Hepatocyte (in vitro differentiated cells): ENCODE measurements at regions not wholly inside any gene's neighbourhood (a gene's known extent, or its start where the extent isn't known, plus 50 kb on each side); places are given as distances from the start of the nearest gene placed in this dataset.

ENCODE experiments used
- DNase-seq: peaks from one replicate; pipeline ENCODE4 v3.0.0-alpha.2; 2016; ENCODE audit warnings: low spot score
- H2AFZ ChIP-seq: fragments of 200-600 bp; sonication (generic); 2 replicates; pipeline ENCODE4 v1.6.0; 2016; ENCODE audit warnings: antibody characterized with exemption, mild to moderate bottlenecking
- H3K27ac ChIP-seq: fragments of 200-600 bp; sonication (generic); 2 replicates; pipeline ENCODE4 v1.5.1; 2016; ENCODE audit warnings: mild to moderate bottlenecking
- H3K27me3 ChIP-seq: fragments of 200-600 bp; sonication (generic); 2 replicates; pipeline ENCODE4 v1.6.1; 2016
- H3K36me3 ChIP-seq: fragments of 200-600 bp; sonication (generic); replicated peaks from 2 replicates; pipeline ENCODE4 v1.5.1; 2016; ENCODE audit warnings: low read depth; ENCODE audit not compliant: insufficient read depth
- H3K4me1 ChIP-seq: fragments of 200-600 bp; sonication (generic); 2 replicates; pipeline ENCODE4 v1.5.1; 2016; ENCODE audit warnings: mild to moderate bottlenecking, moderate library complexity; ENCODE audit not compliant: insufficient read depth
- H3K4me2 ChIP-seq: fragments of 200-600 bp; sonication (generic); 2 replicates; pipeline ENCODE4 v1.6.0; 2016
- H3K4me3 ChIP-seq: fragments of 200-600 bp; sonication (generic); 2 replicates; pipeline ENCODE4 v1.5.1; 2016; ENCODE audit warnings: mild to moderate bottlenecking
- H3K79me2 ChIP-seq: fragments of 200-600 bp; sonication (generic); 2 replicates; pipeline ENCODE4 v1.6.0; 2017; ENCODE audit warnings: mild to moderate bottlenecking
- H3K9me2 ChIP-seq: fragments of 200-600 bp; sonication (generic); replicated peaks from 2 replicates; pipeline ENCODE4 v1.6.0; 2017; ENCODE audit warnings: mild to moderate bottlenecking; ENCODE audit not compliant: insufficient read depth
- H3K9me3 ChIP-seq: fragments of 200-600 bp; sonication (generic); 2 replicates; pipeline ENCODE4 v1.5.1; 2016; ENCODE audit warnings: low read depth, mild to moderate bottlenecking
- H4K20me1 ChIP-seq: fragments of 200-600 bp; sonication (generic); 2 replicates; pipeline ENCODE4 v1.6.0; 2016; ENCODE audit warnings: mild to moderate bottlenecking; ENCODE audit not compliant: insufficient read depth, poor library complexity, severe bottlenecking
- EZH2 ChIP-seq: fragments of 200-600 bp; sonication (generic); IDR thresholded peaks from 2 replicates; pipeline ENCODE4 v1.6.1; 2016; ENCODE audit warnings: antibody characterized with exemption, mild to moderate bottlenecking, borderline replicate concordance
- EZH2phosphoT487 ChIP-seq: fragments of 200-600 bp; sonication (generic); IDR thresholded peaks from one replicate; pipeline ENCODE4 v1.6.1; 2018; ENCODE audit warnings: antibody characterized with exemption, mild to moderate bottlenecking, low read depth, moderate library complexity; ENCODE audit not compliant: unreplicated experiment, severe bottlenecking
- WGBS: methylation state at CpG from one replicate; pipeline ENCODE4 v1.1.6; 2016; ENCODE audit warnings: low lambda C conversion rate; ENCODE audit errors: missing lambda C conversion rate; 5-methylcytosine and 5-hydroxymethylcytosine counted together
- TF ChIP-seq, protein P1 (sequence below): fragments of 200-600 bp; sonication (generic); IDR thresholded peaks from 2 replicates; pipeline ENCODE4 v1.5.1; 2016; ENCODE audit warnings: antibody characterized with exemption, mild to moderate bottlenecking; ENCODE audit not compliant: poor library complexity

DNA sequence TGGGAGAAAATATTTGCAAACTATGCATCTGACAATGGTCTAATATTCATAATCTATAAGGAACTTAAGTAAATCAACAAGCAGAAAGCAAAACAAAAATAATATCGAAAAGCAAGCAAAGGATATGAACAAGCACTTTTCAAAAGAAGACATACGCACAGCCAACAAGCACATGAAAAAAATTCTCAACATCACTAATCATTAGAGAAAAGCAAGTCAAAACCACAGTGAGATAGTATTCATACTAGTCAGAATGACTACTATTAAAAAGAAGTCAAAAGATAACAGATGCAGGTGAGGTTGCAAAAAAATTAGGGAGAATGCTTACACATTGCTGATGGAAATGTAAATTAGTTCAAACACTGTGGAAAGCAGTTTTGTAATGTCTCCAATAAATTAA is 410.2 kb downstream of the MMUT start:
- Histone ChIP-seq H2AFZ (no peak overlapping the region), H3K4me3 (no peak overlapping the region), H3K4me1 (no peaks in the 10 kb centered on the region), H3K79me2 (no peaks in the 10 kb centered on the region), H4K20me1 (no peaks in the 10 kb centered on the region), H3K9me3 (no peaks in the 10 kb centered on the region), H3K36me3 (no peaks in the 10 kb centered on the region), H3K27ac (no peak overlapping the region), H3K27me3 (no peaks in the 10 kb centered on the region), H3K4me2 (no peak overlapping the region), H3K9me2 (no peaks in the 10 kb centered on the region)
- 94% methylated on average over 2 of the region's 2 CpGs for WGBS
- no peak for DNase-seq
- TF ChIP-seq EZH2 (no peak), EZH2phosphoT487 (no peak)

DNA sequence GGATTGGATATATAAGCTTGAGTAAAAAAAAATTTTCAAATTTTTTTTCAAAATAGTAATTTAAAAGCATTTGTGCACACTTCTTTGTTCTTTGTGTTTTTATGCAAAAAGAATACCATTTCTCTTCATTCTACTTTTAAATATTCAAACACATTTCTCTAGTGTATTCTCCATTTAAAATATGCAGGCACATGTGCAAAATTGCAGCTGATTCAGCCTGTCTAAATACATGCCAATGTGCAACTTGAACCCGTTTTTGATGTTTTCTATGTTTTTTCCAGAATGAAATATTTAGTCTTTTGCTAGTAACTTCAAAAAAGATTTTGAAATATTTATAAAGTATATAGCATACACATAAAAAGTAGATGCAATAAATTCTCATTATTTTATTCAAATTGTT is 411.8 kb downstream of the MMUT start:
- Histone ChIP-seq H4K20me1 (no peaks in the 10 kb centered on the region), H3K9me3 (no peaks in the 10 kb centered on the region), H3K4me1 (no peaks in the 10 kb centered on the region), H3K4me2 (no peak overlapping the region), H3K4me3 (no peak overlapping the region), H3K79me2 (no peaks in the 10 kb centered on the region), H3K27me3 (no peaks in the 10 kb centered on the region), H3K27ac (no peak overlapping the region), H3K9me2 (no peaks in the 10 kb centered on the region), H3K36me3 (no peaks in the 10 kb centered on the region), H2AFZ (no peak overlapping the region)
- DNase-seq, result no peak
- no peak for TF ChIP-seq EZH2phosphoT487
- TF ChIP-seq, protein P1, sequence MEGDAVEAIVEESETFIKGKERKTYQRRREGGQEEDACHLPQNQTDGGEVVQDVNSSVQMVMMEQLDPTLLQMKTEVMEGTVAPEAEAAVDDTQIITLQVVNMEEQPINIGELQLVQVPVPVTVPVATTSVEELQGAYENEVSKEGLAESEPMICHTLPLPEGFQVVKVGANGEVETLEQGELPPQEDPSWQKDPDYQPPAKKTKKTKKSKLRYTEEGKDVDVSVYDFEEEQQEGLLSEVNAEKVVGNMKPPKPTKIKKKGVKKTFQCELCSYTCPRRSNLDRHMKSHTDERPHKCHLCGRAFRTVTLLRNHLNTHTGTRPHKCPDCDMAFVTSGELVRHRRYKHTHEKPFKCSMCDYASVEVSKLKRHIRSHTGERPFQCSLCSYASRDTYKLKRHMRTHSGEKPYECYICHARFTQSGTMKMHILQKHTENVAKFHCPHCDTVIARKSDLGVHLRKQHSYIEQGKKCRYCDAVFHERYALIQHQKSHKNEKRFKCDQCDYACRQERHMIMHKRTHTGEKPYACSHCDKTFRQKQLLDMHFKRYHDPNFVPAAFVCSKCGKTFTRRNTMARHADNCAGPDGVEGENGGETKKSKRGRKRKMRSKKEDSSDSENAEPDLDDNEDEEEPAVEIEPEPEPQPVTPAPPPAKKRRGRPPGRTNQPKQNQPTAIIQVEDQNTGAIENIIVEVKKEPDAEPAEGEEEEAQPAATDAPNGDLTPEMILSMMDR, result no peak
- no peak for TF ChIP-seq EZH2
- WGBS, result 62% methylated on average over 1 of the region's 1 CpG

DNA sequence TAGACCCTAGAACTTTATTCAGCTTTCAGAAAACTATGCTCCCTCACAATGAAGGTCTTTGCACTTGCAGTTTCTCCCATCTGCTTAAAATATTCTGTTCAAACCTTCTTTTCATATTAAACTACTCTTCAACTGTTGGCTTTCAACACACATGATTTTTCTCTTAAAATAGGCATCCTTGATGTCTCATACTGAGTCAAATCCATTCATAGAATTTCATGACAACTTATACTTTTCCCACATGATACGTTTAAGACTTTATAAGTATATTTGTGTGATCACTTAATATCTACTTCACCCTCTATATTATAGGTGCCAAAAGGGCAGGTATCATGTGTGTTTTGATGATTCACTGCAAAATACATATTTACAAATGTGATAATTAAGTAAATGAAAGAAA is 412.5 kb downstream of the MMUT start:
- H4K20me1 ChIP-seq, result no peaks in the 10 kb centered on the region
- H3K4me3 ChIP-seq, result no peak overlapping the region
- 92% methylated on average over 1 of the region's 1 CpG for WGBS
- H3K4me1 ChIP-seq, result no peaks in the 10 kb centered on the region
- DNase-seq, result no peak
- H3K27me3 ChIP-seq, result no peaks in the 10 kb centered on the region
- no peak overlapping the region for H3K4me2 ChIP-seq
- no peaks in the 10 kb centered on the region for H3K9me2 ChIP-seq
- no peak for TF ChIP-seq EZH2
- no peak for TF ChIP-seq EZH2phosphoT487
- TF ChIP-seq, protein P1, result no peak
- H2AFZ ChIP-seq, result no peak overlapping the region
- H3K9me3 ChIP-seq, result no peaks in the 10 kb centered on the region
- no peaks in the 10 kb centered on the region for H3K79me2 ChIP-seq
- no peak overlapping the region for H3K27ac ChIP-seq
- H3K36me3 ChIP-seq, result no peaks in the 10 kb centered on the region

DNA sequence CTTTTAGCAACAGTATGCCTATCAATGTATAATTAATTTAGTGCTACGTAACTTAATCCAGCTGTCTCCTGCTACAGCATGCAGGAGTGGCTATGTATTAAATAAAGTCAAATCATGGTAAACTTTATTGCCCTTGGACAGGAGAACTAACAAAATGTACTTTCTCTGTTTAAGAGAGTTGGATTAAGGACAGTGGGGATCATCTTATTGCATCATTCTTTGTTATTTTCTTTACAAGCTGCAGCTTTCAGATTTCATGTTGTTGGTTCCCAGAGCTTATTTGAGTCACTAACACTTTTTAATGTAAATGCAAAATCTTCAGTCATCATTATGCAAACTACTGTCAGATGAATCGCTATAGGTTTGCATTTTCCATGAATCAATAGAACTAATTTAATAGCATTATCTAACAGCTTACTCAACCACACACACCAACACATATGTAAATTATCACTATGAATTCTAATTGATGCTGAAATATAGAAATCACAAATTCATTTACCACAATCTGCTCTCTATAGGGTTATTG is 424.7 kb downstream of the MMUT start:
- no peaks in the 10 kb centered on the region for H3K79me2 ChIP-seq
- TF ChIP-seq EZH2phosphoT487 (no peak), EZH2 (no peak)
- TF ChIP-seq, protein P1, result no peak
- no peak for DNase-seq
- H3K9me3 ChIP-seq, result no peaks in the 10 kb centered on the region
- no peaks in the 10 kb centered on the region for H4K20me1 ChIP-seq
- WGBS, result 87% methylated on average over 2 of the region's 2 CpGs
- H3K36me3 ChIP-seq, result no peaks in the 10 kb centered on the region
- H3K27ac ChIP-seq, result no peak overlapping the region
- H2AFZ ChIP-seq, result no peak overlapping the region
- no peak overlapping the region for H3K4me2 ChIP-seq
- H3K4me3 ChIP-seq, result no peak overlapping the region
- no peaks in the 10 kb centered on the region for H3K27me3 ChIP-seq
- no peaks in the 10 kb centered on the region for H3K4me1 ChIP-seq
- no peaks in the 10 kb centered on the region for H3K9me2 ChIP-seq
